ENCODE measurements at regions not wholly inside any gene's neighbourhood (a gene's known extent, or its start where the extent isn't known, plus 50 kb on each side); places are given as distances from the start of the nearest gene placed in this dataset.

- TF ChIP-seq, protein P1, sequence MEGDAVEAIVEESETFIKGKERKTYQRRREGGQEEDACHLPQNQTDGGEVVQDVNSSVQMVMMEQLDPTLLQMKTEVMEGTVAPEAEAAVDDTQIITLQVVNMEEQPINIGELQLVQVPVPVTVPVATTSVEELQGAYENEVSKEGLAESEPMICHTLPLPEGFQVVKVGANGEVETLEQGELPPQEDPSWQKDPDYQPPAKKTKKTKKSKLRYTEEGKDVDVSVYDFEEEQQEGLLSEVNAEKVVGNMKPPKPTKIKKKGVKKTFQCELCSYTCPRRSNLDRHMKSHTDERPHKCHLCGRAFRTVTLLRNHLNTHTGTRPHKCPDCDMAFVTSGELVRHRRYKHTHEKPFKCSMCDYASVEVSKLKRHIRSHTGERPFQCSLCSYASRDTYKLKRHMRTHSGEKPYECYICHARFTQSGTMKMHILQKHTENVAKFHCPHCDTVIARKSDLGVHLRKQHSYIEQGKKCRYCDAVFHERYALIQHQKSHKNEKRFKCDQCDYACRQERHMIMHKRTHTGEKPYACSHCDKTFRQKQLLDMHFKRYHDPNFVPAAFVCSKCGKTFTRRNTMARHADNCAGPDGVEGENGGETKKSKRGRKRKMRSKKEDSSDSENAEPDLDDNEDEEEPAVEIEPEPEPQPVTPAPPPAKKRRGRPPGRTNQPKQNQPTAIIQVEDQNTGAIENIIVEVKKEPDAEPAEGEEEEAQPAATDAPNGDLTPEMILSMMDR (IDR thresholded peaks at IDR 0.05), result no peak
- TF ChIP-seq POLR2A (IDR thresholded peaks at IDR 0.05) (no peak), POLR2AphosphoS5 (IDR thresholded peaks at IDR 0.05) (no peak)
Observed at GRCh38 chrX:18076434-18076833, 144.3 kb downstream of the BEND2 start.
